GM21447 (cell line): ENCODE measurements at regions not wholly inside any gene's neighbourhood (a gene's known extent, or its start where the extent isn't known, plus 50 kb on each side); places are given as distances from the start of the nearest gene placed in this dataset.

ENCODE experiments used
- ATAC-seq: cut with Tn5 transposase; IDR thresholded peaks from one replicate; pipeline ENCODE4 v1.9.1; 2021; ENCODE audit not compliant: unreplicated experiment

DNA sequence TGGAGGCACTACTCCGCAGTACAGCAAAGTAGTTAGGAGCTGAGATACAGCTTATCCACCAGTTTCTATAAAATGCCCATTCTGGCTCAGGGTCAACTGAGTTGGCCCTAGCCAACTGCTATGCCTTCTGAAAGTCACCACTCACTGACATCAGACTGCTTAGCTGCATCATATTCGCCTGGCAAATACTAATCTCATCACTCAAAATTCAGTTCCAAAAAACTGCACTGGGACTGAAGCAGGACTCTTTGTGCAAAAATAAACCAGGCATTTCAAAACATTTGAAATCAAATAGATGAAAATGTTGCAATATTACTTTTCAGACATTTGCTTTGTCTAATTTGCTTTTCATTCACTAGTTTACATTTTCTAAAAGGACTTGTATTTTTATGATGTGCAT lies 230.0 kb downstream of the ALDH8A1 start:
- no peak for ATAC-seq

DNA sequence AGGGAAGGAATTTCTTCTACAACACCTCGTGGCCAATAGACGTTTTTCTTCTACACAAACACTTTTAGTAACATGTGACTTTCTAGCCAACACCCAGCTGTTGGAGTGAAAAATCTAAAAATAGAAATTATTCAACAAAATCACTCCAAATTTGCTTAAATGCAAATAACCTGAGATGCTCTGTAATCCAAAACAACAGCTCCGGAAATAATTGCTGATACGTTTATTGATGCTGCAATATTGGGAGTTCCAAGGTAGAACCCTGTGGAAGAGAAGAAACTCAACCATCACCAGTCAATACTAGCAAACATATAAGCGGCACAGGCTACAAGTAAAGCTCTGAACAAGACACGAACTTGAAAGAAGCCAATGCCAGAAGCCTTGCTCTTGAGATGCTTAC lies 230.6 kb downstream of the ALDH8A1 start:
- ATAC-seq = no peak

DNA sequence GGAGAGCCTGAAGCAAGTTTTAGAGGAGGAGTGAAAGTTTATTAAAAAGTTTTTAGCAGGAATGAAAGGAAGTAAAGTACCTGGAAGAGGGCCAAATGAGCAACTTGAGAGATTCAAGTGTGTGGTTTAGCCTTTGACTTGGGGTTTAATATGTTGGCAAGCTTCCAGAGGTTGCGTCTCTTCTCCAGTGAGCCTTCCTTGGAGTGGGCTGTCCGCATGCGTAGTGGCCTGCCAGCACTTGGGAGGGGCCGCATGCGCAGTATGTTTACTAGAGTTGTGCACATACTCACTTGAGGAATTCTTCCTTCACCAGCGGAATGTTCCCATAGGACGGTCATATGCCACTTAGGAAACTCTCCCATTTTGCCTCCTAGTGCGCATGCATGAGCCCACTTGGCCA lies 235.2 kb downstream of the ALDH8A1 start:
- no peak for ATAC-seq

DNA sequence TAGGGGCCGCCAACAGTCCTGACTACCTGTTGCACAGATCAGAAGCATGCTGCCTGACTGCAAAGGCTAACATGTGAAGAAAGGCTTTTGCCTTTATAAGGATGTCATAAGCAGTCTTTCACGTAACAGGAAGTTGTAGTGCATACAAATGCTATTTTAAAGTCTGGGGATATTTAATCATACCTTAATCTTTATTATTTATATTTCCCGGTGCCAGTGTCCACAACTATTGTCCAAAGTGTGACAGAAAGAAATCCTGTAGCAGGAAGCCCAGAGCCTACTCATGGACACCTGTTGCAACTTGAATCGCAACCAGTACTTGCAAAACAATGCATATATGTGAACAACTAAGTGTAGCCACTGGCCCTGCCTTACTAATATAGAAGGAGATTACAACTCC lies 235.8 kb downstream of the ALDH8A1 start:
- ATAC-seq = no peak

DNA sequence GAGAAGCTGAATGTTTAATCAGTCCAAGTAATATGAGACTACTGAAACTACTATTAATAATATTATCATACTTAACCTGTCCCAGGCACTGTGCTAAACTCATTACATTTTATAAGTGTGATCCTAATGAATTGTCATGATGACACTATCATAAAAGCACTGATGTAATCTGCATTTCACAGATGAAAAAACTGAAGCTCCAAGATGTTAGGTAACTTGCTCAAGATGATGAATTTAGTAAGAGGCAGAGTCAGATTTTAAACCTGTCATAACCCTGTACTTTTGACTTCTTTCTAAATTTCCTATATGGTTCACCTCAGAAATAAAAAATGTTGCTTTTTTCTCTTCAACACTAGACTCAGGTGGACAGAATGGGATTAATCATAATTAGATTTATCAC lies 237.6 kb downstream of the ALDH8A1 start:
- no peak for ATAC-seq

DNA sequence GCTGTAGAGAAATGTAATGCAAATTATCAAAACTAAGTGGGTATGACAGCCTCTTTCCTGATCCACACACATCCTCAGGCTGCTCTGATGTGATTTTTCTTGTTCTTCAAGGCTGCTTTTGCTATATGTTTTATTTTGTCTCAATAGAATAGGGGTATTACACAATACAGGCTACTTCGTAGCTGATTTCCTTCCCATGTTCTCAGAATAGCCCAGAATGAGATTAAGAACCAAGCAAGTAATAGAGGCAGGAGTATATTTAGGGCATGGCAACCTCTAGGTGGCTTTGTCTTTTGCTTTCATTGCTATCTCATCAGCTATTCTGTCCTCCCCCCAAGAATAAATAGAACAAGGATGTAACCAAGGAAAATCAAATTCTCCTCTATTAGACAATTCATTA lies 241.8 kb downstream of the ALDH8A1 start:
- ATAC-seq = no peak

DNA sequence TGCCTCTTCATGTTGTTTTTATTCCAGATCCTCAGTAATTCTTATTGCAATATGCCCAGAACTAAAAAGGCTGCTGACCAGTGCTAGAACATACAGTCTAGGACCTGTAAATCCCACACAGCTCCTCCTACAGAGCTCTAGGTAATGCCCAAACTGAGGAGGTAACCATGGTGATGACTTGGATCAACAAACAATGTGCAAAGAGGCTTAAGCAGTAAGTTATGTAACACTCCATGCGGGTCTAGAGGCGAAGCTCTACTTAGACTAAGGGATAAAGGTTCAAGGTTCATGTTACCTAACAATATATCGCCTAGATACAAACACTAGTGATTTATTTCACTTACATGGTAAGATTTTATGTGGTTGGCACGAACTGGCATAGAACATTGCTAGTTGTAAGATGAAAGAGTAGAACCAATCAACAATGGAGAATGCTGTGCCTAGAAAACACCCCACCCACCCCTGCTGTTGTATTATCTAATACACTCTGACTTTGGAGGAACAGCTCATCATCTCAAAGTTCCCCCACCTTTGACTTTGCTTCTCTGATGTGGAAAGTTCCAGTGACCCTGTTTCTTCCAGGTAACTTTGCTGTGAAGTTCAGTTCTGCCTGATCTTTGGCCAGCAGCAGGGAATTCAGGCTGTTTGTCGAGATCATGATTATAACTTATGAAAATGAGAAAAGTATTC lies 242.4 kb downstream of the ALDH8A1 start:
- ATAC-seq = no peak

DNA sequence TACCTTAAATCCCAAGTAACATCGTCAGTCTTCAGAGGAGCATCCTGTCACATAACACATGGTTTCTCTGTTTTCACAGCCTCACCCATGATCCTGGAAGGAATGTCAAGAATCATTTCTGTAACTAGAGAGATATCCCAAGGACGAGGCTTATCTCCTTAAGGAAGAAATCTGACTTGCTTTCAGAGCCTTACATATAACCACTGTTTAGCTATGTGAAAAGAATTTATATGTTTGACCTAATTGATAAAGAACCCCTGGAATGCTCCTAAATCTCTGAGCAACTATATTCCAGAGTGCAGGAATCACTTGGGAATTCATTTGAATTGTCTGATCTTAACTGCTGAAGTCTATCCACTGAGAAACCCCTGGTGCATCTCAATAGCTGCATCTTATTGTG lies 243.1 kb downstream of the ALDH8A1 start:
- ATAC-seq = no peak

DNA sequence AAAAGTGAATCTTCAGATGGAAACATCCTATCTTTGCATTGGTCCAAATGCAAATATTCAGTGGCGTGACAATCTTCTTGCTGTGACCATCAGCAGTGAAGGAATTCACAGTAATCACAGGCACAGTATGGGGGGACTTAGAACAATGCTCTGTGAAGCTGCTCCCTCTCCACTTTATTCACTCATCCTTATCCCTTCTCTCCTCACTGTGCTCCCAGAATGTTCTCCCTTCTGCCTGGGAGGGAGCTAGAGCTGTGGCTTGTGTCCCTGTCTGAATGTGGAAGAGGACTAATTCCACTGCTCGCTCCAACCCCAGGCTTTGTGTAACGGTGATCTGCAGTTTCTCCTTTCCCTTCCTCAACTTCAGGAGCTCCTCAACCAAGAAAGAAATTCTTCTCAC lies 243.7 kb downstream of the ALDH8A1 start:
- no peak for ATAC-seq

DNA sequence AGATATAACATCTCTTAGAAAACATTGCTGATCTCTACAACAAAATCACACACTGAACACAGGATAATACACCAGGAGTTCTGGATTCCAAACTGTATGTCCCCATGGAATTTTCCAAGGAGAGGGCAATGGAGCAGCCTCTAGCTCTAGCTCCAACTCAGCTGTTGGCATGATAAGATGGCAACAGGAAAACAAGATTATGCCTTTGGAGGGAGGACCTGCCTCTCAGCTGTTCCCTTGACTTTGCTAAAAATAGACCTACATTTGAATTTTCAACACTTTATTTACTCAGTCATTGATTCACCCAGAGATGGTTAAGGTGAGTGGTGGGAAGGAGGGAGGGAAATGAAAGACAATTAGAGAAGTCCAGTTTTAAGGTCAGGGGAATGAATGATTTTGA lies 246.7 kb downstream of the ALDH8A1 start:
- ATAC-seq = no peak

DNA sequence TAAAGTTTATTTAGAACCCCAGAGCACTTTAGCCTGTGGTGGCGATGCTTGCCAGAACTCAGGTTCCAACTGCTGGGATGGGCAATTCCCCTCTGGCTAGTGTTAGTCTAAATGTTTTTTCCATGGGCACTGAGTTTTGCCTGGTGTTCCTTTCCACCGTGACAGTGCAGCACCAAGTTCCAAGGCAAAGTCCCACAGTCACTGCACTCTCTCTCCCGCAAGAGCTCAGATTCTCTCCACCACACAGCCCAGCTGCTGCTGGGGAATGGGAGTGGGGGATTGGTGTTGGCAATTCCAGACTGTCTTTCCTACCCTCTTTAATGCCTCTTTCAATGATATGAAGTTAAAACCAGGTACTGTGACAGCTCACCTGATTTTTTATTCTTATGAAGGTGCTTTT lies 247.6 kb downstream of the ALDH8A1 start:
- ATAC-seq = no peak

DNA sequence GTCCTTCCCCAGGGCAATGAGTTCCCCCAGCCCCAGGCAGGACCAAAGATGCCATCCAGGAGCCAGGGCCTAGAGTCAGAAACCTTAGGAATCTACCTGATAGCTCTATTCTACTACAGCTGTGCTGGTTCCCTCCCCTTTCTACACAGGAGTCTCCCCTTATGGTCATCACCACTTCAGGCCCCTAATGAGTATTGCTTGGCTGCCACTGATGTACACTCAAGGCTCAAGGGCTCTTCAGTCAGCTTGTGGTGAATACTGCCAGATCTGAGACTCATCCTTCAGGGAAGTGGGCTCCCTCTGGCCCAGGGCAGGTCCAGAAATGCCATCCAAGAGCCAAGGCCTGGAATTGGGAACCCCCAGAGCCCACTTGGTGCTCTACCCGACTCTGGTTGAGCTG lies 248.6 kb downstream of the ALDH8A1 start:
- no peak for ATAC-seq

DNA sequence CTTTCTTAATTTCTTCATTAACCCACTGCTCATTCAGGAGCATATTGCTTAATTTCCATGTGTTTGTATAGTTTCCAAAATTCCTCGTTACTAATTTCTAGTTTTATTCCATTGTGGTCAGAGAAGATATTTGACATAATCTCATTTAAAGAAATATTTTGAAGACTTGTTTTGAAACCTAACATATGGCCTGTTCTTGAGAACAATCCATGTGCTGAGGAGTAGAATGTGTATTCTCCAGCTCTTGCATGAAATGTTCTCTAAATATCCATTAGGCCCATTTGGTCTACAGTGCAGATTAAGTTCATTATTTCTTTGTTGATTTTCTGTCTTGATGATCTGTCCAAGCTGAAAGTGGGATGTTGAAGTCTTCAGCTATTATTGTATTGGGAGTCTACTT lies 251.7 kb downstream of the ALDH8A1 start:
- ATAC-seq = no peak

DNA sequence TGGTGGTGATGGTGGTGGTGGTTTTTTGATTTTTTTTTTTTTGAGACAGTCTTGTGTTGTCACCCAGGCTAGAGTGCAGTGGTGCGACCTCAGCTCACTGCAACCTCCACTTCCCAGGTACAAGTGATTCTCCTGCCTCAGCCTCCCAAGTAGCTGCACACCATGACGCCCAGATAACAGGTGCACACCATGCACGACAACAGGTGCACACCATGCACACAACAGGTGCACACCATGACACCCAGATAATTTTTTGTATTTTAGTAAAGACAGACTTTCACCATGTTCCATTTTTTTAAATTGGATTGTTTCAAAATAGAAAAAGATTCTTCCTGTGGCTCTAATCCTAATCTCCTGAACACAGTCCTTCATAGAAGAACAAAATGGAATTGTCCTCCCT lies 257.9 kb downstream of the ALDH8A1 start:
- no peak for ATAC-seq

DNA sequence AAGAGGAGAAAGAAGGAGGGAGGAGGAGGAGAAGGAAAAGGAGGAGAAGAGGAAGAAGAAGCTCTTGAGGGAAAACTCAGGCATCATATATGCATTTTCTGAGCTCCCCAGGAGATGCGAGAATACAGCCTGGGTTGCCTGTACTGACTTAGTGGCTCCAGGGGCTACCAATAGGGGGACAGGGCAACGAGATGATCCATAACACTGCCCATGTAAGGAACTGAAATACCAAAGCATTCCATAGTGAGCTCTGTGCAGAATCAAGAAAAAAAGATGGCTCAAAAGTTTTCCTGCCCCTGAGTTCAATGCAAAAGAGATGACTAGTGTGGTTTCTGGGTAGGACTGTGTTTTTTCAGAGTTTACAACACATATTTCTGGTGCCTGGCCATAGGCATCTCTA lies 258.7 kb downstream of the ALDH8A1 start:
- no peak for ATAC-seq

DNA sequence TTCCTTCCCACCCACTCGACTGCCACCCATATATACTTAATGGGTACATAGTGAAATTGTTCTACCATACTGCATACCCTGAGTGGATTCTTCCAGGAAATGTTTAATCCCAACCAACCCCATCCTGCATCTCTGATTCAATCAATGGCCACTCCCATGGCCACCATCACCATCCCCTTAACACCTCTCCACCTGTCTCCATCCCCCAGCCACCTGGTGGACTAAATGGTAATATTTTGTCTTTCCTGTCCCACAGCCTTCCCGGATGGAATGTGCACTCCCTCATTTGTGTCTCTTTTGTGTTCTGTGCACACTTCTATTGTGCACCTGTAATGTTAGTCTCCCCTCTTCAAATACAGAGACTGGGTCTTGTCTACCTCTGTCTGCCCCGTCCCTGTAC lies 259.9 kb downstream of the ALDH8A1 start:
- no peak for ATAC-seq

DNA sequence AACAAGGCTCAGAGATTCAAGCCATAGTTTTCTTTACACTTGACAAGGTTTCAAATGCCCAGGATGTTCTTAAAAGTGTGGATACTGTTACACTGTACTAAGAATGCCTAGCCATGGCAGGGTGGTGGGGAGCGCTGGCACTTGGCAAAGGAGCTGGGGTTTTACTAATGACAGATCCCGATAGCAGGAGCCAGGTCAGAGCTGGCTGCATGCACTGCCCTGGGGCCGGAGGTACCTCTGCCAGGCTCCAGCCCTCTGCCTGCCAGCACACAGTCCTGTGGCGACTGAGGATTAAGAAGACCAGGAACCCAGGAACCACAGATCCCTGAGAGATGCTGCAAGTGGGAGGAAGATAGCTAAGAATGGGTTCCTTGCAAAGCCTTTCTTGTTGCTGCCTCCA lies 260.3 kb downstream of the ALDH8A1 start:
- ATAC-seq = no peak

DNA sequence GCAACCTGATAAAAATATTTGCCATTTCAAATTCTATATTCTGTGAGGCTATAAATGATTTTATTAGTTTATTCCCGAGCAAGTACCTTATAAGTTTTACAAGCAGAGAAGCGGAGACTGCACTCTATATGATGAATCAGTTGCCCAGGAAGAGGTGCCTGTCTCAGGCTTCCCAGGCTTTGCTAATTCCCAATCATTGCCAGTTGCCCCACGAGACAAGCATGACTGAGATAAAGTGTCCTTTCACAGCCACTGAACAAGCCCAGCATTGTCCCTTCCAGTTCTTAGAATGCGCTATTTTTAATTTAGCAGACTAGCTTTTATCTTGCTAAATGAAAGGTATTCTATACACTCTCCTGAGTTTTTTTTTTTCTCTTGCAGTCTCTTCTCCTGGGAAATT lies 260.7 kb downstream of the ALDH8A1 start:
- no peak for ATAC-seq

DNA sequence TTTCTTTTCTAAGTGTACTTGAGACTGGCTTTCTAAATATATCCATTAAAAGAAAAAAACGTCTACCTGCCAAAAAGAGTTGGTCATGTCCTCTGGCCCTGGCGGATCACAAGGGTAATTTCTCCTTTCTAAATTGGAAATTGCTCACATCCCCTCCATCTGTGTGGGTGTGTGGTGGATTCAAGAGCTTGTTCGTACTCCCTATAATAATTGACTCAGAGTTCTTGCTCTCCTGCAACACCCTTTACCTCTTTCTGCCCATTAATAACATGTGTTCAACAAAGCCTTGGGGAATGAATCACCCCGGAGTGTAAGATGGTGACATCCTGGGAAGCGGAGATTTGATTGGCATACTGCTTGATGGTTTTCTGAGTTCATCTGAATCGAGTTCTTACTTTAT lies 263.8 kb downstream of the ALDH8A1 start:
- no peak for ATAC-seq

DNA sequence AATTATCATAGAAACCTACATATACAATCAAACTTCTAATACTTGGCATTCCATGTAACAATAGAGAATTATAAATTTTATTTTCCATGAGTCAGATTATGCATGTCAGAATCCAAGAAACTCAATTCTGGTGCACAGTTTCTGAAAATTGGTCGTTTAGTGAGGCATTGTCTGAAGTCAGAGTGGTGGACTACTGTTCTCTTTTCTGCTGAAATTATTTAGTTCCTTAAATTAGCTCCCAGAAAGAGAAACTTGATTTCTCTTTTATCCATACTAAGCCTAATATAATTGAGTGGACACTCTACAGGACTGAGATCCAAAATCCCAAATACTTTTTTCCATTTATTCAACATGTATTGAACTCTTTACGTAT lies 265.5 kb downstream of the ALDH8A1 start:
- ATAC-seq = no peak

DNA sequence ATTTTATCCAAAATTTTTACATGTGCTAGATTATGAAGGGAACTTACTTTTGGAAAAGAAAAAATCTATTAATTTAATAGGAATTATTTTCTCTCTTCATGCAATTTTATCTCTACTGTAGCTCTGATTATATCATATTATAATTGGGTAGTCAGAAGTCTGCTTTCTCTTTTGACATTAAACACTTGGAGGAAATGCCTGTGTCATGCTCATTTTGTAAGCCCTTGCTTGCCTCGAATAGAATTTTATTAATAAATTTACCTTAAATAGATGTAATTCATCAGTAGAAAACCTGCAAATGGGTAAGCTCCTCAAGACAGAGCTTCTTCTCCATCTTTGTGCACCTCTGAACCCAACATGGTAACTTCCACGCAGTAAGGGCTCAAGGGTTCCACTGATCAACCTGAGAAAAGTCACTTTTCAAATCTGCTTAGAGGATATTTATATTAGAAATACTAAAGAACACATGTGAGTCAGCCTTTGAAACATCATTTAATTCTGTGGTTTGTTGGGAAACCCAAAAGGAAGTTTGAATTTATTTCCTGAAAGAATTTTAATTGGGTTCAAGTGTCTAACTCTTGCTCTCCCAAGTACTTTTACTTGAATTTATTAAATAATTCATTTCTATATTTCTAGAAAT lies 266.0 kb downstream of the ALDH8A1 start:
- no peak for ATAC-seq

DNA sequence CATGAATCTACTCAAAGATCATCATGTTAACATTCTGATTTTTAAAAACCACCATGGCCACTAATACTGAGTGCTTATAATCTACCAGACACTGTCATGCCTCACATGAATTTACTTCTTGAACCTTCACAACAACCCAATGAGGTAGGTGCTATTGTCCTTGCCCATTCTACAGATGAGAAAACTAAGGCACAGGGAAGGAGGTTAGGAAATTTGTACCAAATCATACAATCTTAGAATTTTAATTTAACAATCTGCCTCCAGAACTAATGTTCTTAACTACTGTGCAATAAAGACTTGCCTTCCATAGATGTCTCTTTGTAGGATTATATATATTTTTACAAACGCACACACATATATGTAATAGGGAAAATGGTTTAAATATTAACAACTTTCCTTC lies 269.5 kb downstream of the ALDH8A1 start:
- no peak for ATAC-seq

DNA sequence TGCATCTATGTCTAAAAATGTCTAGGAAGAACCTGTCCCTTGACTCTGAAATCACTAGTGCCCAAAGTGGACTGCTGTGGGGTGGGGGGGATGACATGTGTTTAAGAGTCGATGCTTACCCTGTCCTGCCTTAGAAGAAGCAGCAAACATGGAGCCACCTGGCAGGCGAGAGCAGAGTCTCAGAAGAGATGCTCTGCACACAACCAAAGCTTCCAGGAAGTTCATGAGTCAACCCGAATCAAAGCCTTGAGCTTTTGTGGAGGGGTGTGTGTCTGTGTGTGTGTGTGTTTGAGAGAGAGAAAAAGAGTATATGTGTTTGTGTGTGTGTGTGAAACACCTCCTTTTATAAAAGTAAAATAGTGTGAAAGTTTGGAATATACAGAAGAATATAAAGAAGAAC lies 269.9 kb downstream of the ALDH8A1 start:
- no peak for ATAC-seq
